ENCODE measurements at regions not wholly inside any gene's neighbourhood (a gene's known extent, or its start where the extent isn't known, plus 50 kb on each side); places are given as distances from the start of the nearest gene placed in this dataset.

GRCh38 chr2:122422384-122422991 is 667.0 kb downstream of the TSN start:
- H3K4me1 Mint-ChIP-seq (ENCODE audit: low read depth, unreplicated experiment), result no peaks in the 10 kb centered on the region
- no TSS peak for BruUV-seq (replicated peaks)
- H3K36me3 Mint-ChIP-seq (ENCODE audit: insufficient read depth, unreplicated experiment), result no peaks in the 10 kb centered on the region
- Histone ChIP-seq H3K4me1 (no peaks in the 10 kb centered on the region), H3K4me3 (ENCODE audit: low read depth, low read length) (no peak overlapping the region), H3K36me3 (ENCODE audit: control insufficient read depth, insufficient read depth, low read length) (no peaks in the 10 kb centered on the region), H3K27me3 (replicated peaks; ENCODE audit: control insufficient read depth, insufficient read depth, low read length) (no peaks in the 10 kb centered on the region), H3K9me3 (no peaks in the 10 kb centered on the region)
- ChIA-PET POLR2A (no interaction called here), CTCF (no interaction called here)
- TF ChIP-seq CTCF (IDR thresholded peaks at IDR 0.05; ENCODE audit: insufficient read depth in 1 of 2, low read depth in 1 of 2, low read length in 1 of 2, severe bottlenecking in 1 of 2, unreplicated experiment in 1 of 2), result no peak
- no peak overlapping the region for H3K27ac Mint-ChIP-seq (ENCODE audit: unreplicated experiment)
- H3K4me3 Mint-ChIP-seq (ENCODE audit: unreplicated experiment), result no peak overlapping the region
- H3K9me3 Mint-ChIP-seq (ENCODE audit: unreplicated experiment), result peaks cover 30% of the 10 kb centered on the region
- intact Hi-C loops (cut with micrococcal nuclease; ENCODE audit: unreplicated experiment), result no loop called here
- DNase-seq, result no peak
- H3K27me3 Mint-ChIP-seq (ENCODE audit: insufficient read depth, unreplicated experiment), result no peaks in the 10 kb centered on the region

- Histone ChIP-seq H3K4me1 (no peaks in the 10 kb centered on the region), H3K4me3 (ENCODE audit: low read depth, low read length) (no peak overlapping the region), H3K9me3 (no peaks in the 10 kb centered on the region), H3K36me3 (ENCODE audit: control insufficient read depth, insufficient read depth, low read length) (no peaks in the 10 kb centered on the region), H3K27me3 (replicated peaks; ENCODE audit: control insufficient read depth, insufficient read depth, low read length) (no peaks in the 10 kb centered on the region)
- ChIA-PET CTCF (no interaction called here), POLR2A (no interaction called here)
- H3K4me1 Mint-ChIP-seq (ENCODE audit: low read depth, unreplicated experiment), result no peaks in the 10 kb centered on the region
- no peaks in the 10 kb centered on the region for H3K36me3 Mint-ChIP-seq (ENCODE audit: insufficient read depth, unreplicated experiment)
- peak in 1 of 2 experiments; percentile 9 for TF ChIP-seq CTCF (IDR thresholded peaks at IDR 0.05; ENCODE audit: insufficient read depth in 1 of 2, low read depth in 1 of 2, low read length in 1 of 2, severe bottlenecking in 1 of 2, unreplicated experiment in 1 of 2)
- intact Hi-C loops (cut with micrococcal nuclease; ENCODE audit: unreplicated experiment), result no loop called here
- no peaks in the 10 kb centered on the region for H3K27me3 Mint-ChIP-seq (ENCODE audit: insufficient read depth, unreplicated experiment)
- H3K27ac Mint-ChIP-seq (ENCODE audit: unreplicated experiment), result no peak overlapping the region
- H3K4me3 Mint-ChIP-seq (ENCODE audit: unreplicated experiment), result no peak overlapping the region
- H3K9me3 Mint-ChIP-seq (ENCODE audit: unreplicated experiment), result peaks cover 20% of the 10 kb centered on the region
- DNase-seq, result peak in 1 of 2 experiments; percentile 8
- BruUV-seq (replicated peaks), result no TSS peak
Observed at GRCh38 chr2:122423934-122424333, 668.5 kb downstream of the TSN start.

- Histone ChIP-seq H3K4me3 (ENCODE audit: low read depth, low read length) (no peak overlapping the region), H3K36me3 (ENCODE audit: control insufficient read depth, insufficient read depth, low read length) (no peaks in the 10 kb centered on the region), H3K9me3 (no peaks in the 10 kb centered on the region), H3K27me3 (replicated peaks; ENCODE audit: control insufficient read depth, insufficient read depth, low read length) (no peaks in the 10 kb centered on the region), H3K4me1 (peaks cover 24% of the 10 kb centered on the region)
- Mint-ChIP-seq H3K9me3 (ENCODE audit: unreplicated experiment) (peaks cover 19% of the 10 kb centered on the region), H3K4me1 (ENCODE audit: low read depth, unreplicated experiment) (peaks cover 21% of the 10 kb centered on the region), H3K27me3 (ENCODE audit: insufficient read depth, unreplicated experiment) (no peaks in the 10 kb centered on the region), H3K27ac (ENCODE audit: unreplicated experiment) (peak overlapping the region; percentile 66), H3K4me3 (ENCODE audit: unreplicated experiment) (peak overlapping the region; percentile 28), H3K36me3 (ENCODE audit: insufficient read depth, unreplicated experiment) (no peaks in the 10 kb centered on the region)
- ChIA-PET CTCF (interaction anchor here (0.8 to 1.0 kb wide), 3 partner anchors 105 to 458 kb away, joined by 3 to 4 read pairs (median 4); no protein-coding TSS in a partner anchor), POLR2A (interaction anchor here (0.6 to 0.7 kb wide), 2 partner anchors 677 to 717 kb away, joined by 3 read pairs; no protein-coding TSS in a partner anchor)
- no TSS peak for BruUV-seq (replicated peaks)
- no peak for TF ChIP-seq CTCF (IDR thresholded peaks at IDR 0.05; ENCODE audit: insufficient read depth in 1 of 2, low read depth in 1 of 2, low read length in 1 of 2, severe bottlenecking in 1 of 2, unreplicated experiment in 1 of 2)
- intact Hi-C loops (cut with micrococcal nuclease; ENCODE audit: unreplicated experiment), result loop anchor here (1.0 to 5.0 kb wide), 3 partner anchors 18 to 376 kb away; no protein-coding TSS in a partner anchor
- DNase-seq, result peak; percentile 69 to 86
Observed at GRCh38 chr2:122433123-122433754, 677.8 kb downstream of the TSN start.
